ENCODE measurements at regions not wholly inside any gene's neighbourhood (a gene's known extent, or its start where the extent isn't known, plus 50 kb on each side); places are given as distances from the start of the nearest gene placed in this dataset.

DNA sequence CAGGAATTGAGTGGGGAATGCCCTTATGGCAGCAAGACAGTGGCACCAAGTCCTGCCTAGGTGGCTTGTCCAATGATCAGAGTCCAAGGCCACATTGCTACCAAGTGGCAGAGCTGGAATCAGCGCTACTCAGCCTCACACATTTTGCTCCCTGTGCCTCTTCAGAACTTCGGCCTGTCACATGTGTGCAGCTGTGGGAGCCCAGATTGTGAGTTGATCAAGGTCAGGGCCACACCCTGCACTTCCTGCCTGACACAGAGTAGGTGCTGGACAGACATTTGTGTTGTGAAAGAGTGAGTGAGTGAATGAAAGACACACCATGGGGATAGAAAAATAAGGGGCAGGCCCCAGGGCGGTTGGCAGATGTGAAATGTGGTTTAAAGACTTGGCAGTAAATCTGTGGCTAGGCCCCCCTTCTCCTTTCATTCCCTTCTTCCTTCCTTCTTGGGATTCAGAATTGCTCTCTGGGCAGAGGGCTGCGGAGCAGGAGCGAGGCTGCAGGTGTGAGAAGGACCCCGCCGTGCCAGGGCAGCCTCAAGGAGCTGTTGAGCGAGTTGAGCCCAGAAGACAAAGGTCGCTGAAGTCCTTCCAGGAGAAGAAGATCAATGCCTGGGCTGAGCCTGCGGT lies 83.5 kb downstream of the SLC25A47 start (continued):
- TF ChIP-seq ETV1 (tag; conservative IDR thresholded peaks at IDR 0.05; ENCODE audit: low read depth) (peak; percentile 76), TCF7 (IDR thresholded peaks at IDR 0.05; ENCODE audit: borderline replicate concordance) (no peak), ELF4 (CRISPR knock-in tag; IDR thresholded peaks at IDR 0.05) (no peak), GATAD2A (IDR thresholded peaks at IDR 0.05) (no peak), HIVEP1 (CRISPR knock-in tag; IDR thresholded peaks at IDR 0.05) (no peak), SMARCA5 (IDR thresholded peaks at IDR 0.05) (no peak), FOXJ3 (CRISPR knock-in tag; IDR thresholded peaks at IDR 0.05) (no peak), L3MBTL2 (IDR thresholded peaks at IDR 0.05) (peak; percentile 95), HNRNPUL1 (IDR thresholded peaks at IDR 0.05; ENCODE audit: low read length) (no peak), SMARCC2 (IDR thresholded peaks at IDR 0.05; ENCODE audit: low read depth) (no peak), ESRRB (CRISPR knock-in tag; IDR thresholded peaks at IDR 0.05; ENCODE audit: borderline replicate concordance) (no peak), ZKSCAN3 (CRISPR knock-in tag; IDR thresholded peaks at IDR 0.05) (no peak), NFATC3 (IDR thresholded peaks at IDR 0.05) (no peak), SIN3B (IDR thresholded peaks at IDR 0.05; ENCODE audit: low read depth) (no peak), KDM2B (CRISPR knock-in tag; IDR thresholded peaks at IDR 0.05) (no peak)
- TF ChIP-seq, protein P1, sequence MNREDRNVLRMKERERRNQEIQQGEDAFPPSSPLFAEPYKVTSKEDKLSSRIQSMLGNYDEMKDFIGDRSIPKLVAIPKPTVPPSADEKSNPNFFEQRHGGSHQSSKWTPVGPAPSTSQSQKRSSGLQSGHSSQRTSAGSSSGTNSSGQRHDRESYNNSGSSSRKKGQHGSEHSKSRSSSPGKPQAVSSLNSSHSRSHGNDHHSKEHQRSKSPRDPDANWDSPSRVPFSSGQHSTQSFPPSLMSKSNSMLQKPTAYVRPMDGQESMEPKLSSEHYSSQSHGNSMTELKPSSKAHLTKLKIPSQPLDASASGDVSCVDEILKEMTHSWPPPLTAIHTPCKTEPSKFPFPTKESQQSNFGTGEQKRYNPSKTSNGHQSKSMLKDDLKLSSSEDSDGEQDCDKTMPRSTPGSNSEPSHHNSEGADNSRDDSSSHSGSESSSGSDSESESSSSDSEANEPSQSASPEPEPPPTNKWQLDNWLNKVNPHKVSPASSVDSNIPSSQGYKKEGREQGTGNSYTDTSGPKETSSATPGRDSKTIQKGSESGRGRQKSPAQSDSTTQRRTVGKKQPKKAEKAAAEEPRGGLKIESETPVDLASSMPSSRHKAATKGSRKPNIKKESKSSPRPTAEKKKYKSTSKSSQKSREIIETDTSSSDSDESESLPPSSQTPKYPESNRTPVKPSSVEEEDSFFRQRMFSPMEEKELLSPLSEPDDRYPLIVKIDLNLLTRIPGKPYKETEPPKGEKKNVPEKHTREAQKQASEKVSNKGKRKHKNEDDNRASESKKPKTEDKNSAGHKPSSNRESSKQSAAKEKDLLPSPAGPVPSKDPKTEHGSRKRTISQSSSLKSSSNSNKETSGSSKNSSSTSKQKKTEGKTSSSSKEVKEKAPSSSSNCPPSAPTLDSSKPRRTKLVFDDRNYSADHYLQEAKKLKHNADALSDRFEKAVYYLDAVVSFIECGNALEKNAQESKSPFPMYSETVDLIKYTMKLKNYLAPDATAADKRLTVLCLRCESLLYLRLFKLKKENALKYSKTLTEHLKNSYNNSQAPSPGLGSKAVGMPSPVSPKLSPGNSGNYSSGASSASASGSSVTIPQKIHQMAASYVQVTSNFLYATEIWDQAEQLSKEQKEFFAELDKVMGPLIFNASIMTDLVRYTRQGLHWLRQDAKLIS (CRISPR knock-in tag; IDR thresholded peaks at IDR 0.05): no peak
- TF ChIP-seq, protein P2, sequence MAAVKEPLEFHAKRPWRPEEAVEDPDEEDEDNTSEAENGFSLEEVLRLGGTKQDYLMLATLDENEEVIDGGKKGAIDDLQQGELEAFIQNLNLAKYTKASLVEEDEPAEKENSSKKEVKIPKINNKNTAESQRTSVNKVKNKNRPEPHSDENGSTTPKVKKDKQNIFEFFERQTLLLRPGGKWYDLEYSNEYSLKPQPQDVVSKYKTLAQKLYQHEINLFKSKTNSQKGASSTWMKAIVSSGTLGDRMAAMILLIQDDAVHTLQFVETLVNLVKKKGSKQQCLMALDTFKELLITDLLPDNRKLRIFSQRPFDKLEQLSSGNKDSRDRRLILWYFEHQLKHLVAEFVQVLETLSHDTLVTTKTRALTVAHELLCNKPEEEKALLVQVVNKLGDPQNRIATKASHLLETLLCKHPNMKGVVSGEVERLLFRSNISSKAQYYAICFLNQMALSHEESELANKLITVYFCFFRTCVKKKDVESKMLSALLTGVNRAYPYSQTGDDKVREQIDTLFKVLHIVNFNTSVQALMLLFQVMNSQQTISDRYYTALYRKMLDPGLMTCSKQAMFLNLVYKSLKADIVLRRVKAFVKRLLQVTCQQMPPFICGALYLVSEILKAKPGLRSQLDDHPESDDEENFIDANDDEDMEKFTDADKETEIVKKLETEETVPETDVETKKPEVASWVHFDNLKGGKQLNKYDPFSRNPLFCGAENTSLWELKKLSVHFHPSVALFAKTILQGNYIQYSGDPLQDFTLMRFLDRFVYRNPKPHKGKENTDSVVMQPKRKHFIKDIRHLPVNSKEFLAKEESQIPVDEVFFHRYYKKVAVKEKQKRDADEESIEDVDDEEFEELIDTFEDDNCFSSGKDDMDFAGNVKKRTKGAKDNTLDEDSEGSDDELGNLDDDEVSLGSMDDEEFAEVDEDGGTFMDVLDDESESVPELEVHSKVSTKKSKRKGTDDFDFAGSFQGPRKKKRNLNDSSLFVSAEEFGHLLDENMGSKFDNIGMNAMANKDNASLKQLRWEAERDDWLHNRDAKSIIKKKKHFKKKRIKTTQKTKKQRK (IDR thresholded peaks at IDR 0.05; ENCODE audit: borderline replicate concordance, low read depth, low read length): no peak
- TF ChIP-seq, protein P3, sequence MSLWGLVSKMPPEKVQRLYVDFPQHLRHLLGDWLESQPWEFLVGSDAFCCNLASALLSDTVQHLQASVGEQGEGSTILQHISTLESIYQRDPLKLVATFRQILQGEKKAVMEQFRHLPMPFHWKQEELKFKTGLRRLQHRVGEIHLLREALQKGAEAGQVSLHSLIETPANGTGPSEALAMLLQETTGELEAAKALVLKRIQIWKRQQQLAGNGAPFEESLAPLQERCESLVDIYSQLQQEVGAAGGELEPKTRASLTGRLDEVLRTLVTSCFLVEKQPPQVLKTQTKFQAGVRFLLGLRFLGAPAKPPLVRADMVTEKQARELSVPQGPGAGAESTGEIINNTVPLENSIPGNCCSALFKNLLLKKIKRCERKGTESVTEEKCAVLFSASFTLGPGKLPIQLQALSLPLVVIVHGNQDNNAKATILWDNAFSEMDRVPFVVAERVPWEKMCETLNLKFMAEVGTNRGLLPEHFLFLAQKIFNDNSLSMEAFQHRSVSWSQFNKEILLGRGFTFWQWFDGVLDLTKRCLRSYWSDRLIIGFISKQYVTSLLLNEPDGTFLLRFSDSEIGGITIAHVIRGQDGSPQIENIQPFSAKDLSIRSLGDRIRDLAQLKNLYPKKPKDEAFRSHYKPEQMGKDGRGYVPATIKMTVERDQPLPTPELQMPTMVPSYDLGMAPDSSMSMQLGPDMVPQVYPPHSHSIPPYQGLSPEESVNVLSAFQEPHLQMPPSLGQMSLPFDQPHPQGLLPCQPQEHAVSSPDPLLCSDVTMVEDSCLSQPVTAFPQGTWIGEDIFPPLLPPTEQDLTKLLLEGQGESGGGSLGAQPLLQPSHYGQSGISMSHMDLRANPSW (CRISPR knock-in tag; IDR thresholded peaks at IDR 0.05): no peak
- TF ChIP-seq, protein P4, sequence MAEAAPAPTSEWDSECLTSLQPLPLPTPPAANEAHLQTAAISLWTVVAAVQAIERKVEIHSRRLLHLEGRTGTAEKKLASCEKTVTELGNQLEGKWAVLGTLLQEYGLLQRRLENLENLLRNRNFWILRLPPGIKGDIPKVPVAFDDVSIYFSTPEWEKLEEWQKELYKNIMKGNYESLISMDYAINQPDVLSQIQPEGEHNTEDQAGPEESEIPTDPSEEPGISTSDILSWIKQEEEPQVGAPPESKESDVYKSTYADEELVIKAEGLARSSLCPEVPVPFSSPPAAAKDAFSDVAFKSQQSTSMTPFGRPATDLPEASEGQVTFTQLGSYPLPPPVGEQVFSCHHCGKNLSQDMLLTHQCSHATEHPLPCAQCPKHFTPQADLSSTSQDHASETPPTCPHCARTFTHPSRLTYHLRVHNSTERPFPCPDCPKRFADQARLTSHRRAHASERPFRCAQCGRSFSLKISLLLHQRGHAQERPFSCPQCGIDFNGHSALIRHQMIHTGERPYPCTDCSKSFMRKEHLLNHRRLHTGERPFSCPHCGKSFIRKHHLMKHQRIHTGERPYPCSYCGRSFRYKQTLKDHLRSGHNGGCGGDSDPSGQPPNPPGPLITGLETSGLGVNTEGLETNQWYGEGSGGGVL (CRISPR knock-in tag; IDR thresholded peaks at IDR 0.05): no peak
